Gastrocnemius medialis (tissue), 4 donors: ENCODE measurements at regions not wholly inside any gene's neighbourhood (a gene's known extent, or its start where the extent isn't known, plus 50 kb on each side); places are given as distances from the start of the nearest gene placed in this dataset.

Source experiments
- CTCF ChIP-seq, 5 experiments: fragments of 450-650 bp in 3 of 5; fragments of 200-600 bp in 2 of 5; sonication (generic) in 2 of 5; IDR thresholded peaks in 4 of 5; conservative IDR thresholded peaks in 1 of 5; 1 replicate in 4 of 5; 2 replicates in 1 of 5; pipeline ENCODE4 v1.5.1; 2016 to 2019; ENCODE audit warnings: antibody characterized with exemption in 5 of 5, mild to moderate bottlenecking in 3 of 5, moderate library complexity in 3 of 5
- POLR2A ChIP-seq, 2 donors: fragments of 450-650 bp; IDR thresholded peaks; one replicate each; pipeline ENCODE4 v1.6.1; 2017; ENCODE audit warnings: antibody characterized with exemption in 2 of 2, mild to moderate bottlenecking in 2 of 2, moderate library complexity in 2 of 2

GRCh38 chr11:119519796-119520195 lies 96.8 kb upstream of the THY1 start:
- TF ChIP-seq POLR2A (IDR thresholded peaks at IDR 0.05) (no peak), CTCF (IDR thresholded peaks at IDR 0.05 in 4 of 5, conservative IDR thresholded peaks at IDR 0.05 in 1 of 5) (no peak)
